ENCODE measurements at regions not wholly inside any gene's neighbourhood (a gene's known extent, or its start where the extent isn't known, plus 50 kb on each side); places are given as distances from the start of the nearest gene placed in this dataset.
A peak's percentile ranks its signal among the peaks of the same experiment; 100 is the strongest.

- DNase-seq: no peak
- Histone ChIP-seq H3K36me3 (no peaks in the 10 kb centered on the region), H3K4me1 (no peaks in the 10 kb centered on the region), H3K27me3 (no peaks in the 10 kb centered on the region), H3K27ac (no peak overlapping the region), H3K9me3 (no peaks in the 10 kb centered on the region), H3K4me3 (no peak overlapping the region)
- ATAC-seq: no peak
- intact Hi-C loops (cut with DNase I): no loop called here
- TF ChIP-seq CTCF (IDR thresholded peaks at IDR 0.05): no peak
Measured at GRCh38 chr5:143585970-143586369, 182.5 kb upstream of the NR3C1 start.

GRCh38 chr5:143583409-143583808 lies 179.9 kb upstream of the NR3C1 start:
- H3K27me3 ChIP-seq: no peaks in the 10 kb centered on the region
- intact Hi-C loops (cut with DNase I): no loop called here
- no peak for TF ChIP-seq CTCF (IDR thresholded peaks at IDR 0.05)
- no peak overlapping the region for H3K27ac ChIP-seq
- no peaks in the 10 kb centered on the region for H3K36me3 ChIP-seq
- no peaks in the 10 kb centered on the region for H3K9me3 ChIP-seq
- DNase-seq (no peak), ATAC-seq (peak; percentile 26)
- H3K4me1 ChIP-seq: no peaks in the 10 kb centered on the region
- H3K4me3 ChIP-seq: no peak overlapping the region

GRCh38 chr5:143582869-143583268 lies 179.4 kb upstream of the NR3C1 start:
- H3K27me3 ChIP-seq: no peaks in the 10 kb centered on the region
- no peak overlapping the region for H3K27ac ChIP-seq
- TF ChIP-seq CTCF (IDR thresholded peaks at IDR 0.05): no peak
- ATAC-seq: peak; percentile 64
- H3K4me1 ChIP-seq: no peaks in the 10 kb centered on the region
- H3K36me3 ChIP-seq: no peaks in the 10 kb centered on the region
- H3K4me3 ChIP-seq: no peak overlapping the region
- intact Hi-C loops (cut with DNase I): no loop called here
- DNase-seq: no peak
- H3K9me3 ChIP-seq: no peaks in the 10 kb centered on the region

- DNase-seq (no peak), ATAC-seq (no peak)
- H3K36me3 ChIP-seq: no peaks in the 10 kb centered on the region
- intact Hi-C loops (cut with DNase I): no loop called here
- H3K4me1 ChIP-seq: no peaks in the 10 kb centered on the region
- no peaks in the 10 kb centered on the region for H3K9me3 ChIP-seq
- H3K4me3 ChIP-seq: no peak overlapping the region
- TF ChIP-seq CTCF (IDR thresholded peaks at IDR 0.05): no peak
- no peak overlapping the region for H3K27ac ChIP-seq
- H3K27me3 ChIP-seq: no peaks in the 10 kb centered on the region
Measured at GRCh38 chr5:143582176-143582575, 178.7 kb upstream of the NR3C1 start.

GRCh38 chr5:143581649-143582048 lies 178.2 kb upstream of the NR3C1 start:
- Histone ChIP-seq H3K27me3 (no peaks in the 10 kb centered on the region), H3K9me3 (no peaks in the 10 kb centered on the region), H3K36me3 (no peaks in the 10 kb centered on the region), H3K4me1 (no peaks in the 10 kb centered on the region), H3K27ac (no peak overlapping the region), H3K4me3 (no peak overlapping the region)
- intact Hi-C loops (cut with DNase I): no loop called here
- ATAC-seq (no peak), DNase-seq (no peak)
- TF ChIP-seq CTCF (IDR thresholded peaks at IDR 0.05): no peak

GRCh38 chr5:143581147-143581546 lies 177.7 kb upstream of the NR3C1 start:
- H3K36me3 ChIP-seq: no peaks in the 10 kb centered on the region
- H3K9me3 ChIP-seq: no peaks in the 10 kb centered on the region
- H3K27me3 ChIP-seq: no peaks in the 10 kb centered on the region
- H3K27ac ChIP-seq: no peak overlapping the region
- intact Hi-C loops (cut with DNase I): no loop called here
- ATAC-seq (no peak), DNase-seq (no peak)
- TF ChIP-seq CTCF (IDR thresholded peaks at IDR 0.05): no peak
- H3K4me1 ChIP-seq: no peaks in the 10 kb centered on the region
- H3K4me3 ChIP-seq: no peak overlapping the region

Measured in upper lobe of right lung (tissue), 1 donor.